Skin epidermis (tissue), 12 donors: ENCODE measurements at regions not wholly inside any gene's neighbourhood (a gene's known extent, or its start where the extent isn't known, plus 50 kb on each side); places are given as distances from the start of the nearest gene placed in this dataset.

Experiments
- H3K27ac ChIP-seq, 21 experiments: fragments of 200-600 bp; sonication (generic) in 11 of 21; one replicate each; pipeline ENCODE4 v1.5.0; 2020; ENCODE audit warnings: mild to moderate bottlenecking in 3 of 21, inconsistent platforms in 2 of 21, moderate library complexity in 2 of 21
- H3K4me3 ChIP-seq, 7 experiments: fragments of 200-600 bp; sonication (generic) in 2 of 7; one replicate each; pipeline ENCODE4 v1.5.0; 2020; ENCODE audit warnings: inconsistent platforms in 2 of 7, mild to moderate bottlenecking in 2 of 7, moderate library complexity in 1 of 7

- peak overlapping the region in 3 of 21 experiments; percentile 28 to 65 (median 51) for H3K27ac ChIP-seq
Observed at GRCh38 chr17:77492446-77493237, 351.9 kb downstream of the SEC14L1 start.

GRCh38 chr17:77493238-77493820 lies 352.6 kb downstream of the SEC14L1 start:
- H3K27ac ChIP-seq: peak overlapping the region in 1 of 21 experiments; percentile 51
- no peak overlapping the region for H3K4me3 ChIP-seq

More at GRCh38 chr17:77492446-77493237, 351.9 kb downstream of the SEC14L1 start:
- H3K4me3 ChIP-seq: no peak overlapping the region

GRCh38 chr17:77493901-77494663 lies 353.3 kb downstream of the SEC14L1 start:
- Histone ChIP-seq H3K4me3 (no peak overlapping the region), H3K27ac (peak overlapping the region in 4 of 21 experiments; percentile 10 to 25 (median 16))

GRCh38 chr17:77494664-77495435 lies 354.1 kb downstream of the SEC14L1 start:
- Histone ChIP-seq H3K4me3 (no peak overlapping the region), H3K27ac (peak overlapping the region in 3 of 21 experiments; percentile 13 to 25 (median 20))

- H3K27ac ChIP-seq: no peak overlapping the region
Observed at GRCh38 chr17:77495575-77495974, 354.8 kb downstream of the SEC14L1 start.

GRCh38 chr17:77496401-77496801 lies 355.6 kb downstream of the SEC14L1 start:
- no peak overlapping the region for H3K27ac ChIP-seq
- no peak overlapping the region for H3K4me3 ChIP-seq

More at GRCh38 chr17:77495575-77495974, 354.8 kb downstream of the SEC14L1 start:
- no peak overlapping the region for H3K4me3 ChIP-seq

GRCh38 chr17:77496831-77497577 lies 356.2 kb downstream of the SEC14L1 start:
- peak overlapping the region in 1 of 21 experiments; percentile 4 for H3K27ac ChIP-seq

GRCh38 chr17:77497578-77497934 lies 356.8 kb downstream of the SEC14L1 start:
- Histone ChIP-seq H3K4me3 (no peak overlapping the region), H3K27ac (peak overlapping the region in 1 of 21 experiments; percentile 4)

More at GRCh38 chr17:77496831-77497577, 356.2 kb downstream of the SEC14L1 start:
- no peak overlapping the region for H3K4me3 ChIP-seq

- peak overlapping the region in 1 of 21 experiments; percentile 37 for H3K27ac ChIP-seq
Observed at GRCh38 chr17:77498091-77498741, 357.4 kb downstream of the SEC14L1 start.

GRCh38 chr17:77498791-77499698 lies 358.3 kb downstream of the SEC14L1 start:
- Histone ChIP-seq H3K4me3 (no peak overlapping the region), H3K27ac (no peak overlapping the region)

More at GRCh38 chr17:77498091-77498741, 357.4 kb downstream of the SEC14L1 start:
- H3K4me3 ChIP-seq: no peak overlapping the region

- H3K27ac ChIP-seq: no peak overlapping the region
Observed at GRCh38 chr17:77499699-77500435, 359.1 kb downstream of the SEC14L1 start.

GRCh38 chr17:77501101-77501566 lies 360.4 kb downstream of the SEC14L1 start:
- Histone ChIP-seq H3K4me3 (no peak overlapping the region), H3K27ac (no peak overlapping the region)

More at GRCh38 chr17:77499699-77500435, 359.1 kb downstream of the SEC14L1 start:
- H3K4me3 ChIP-seq: no peak overlapping the region

- H3K27ac ChIP-seq: no peak overlapping the region
- H3K4me3 ChIP-seq: no peak overlapping the region
Observed at GRCh38 chr17:77501751-77502625, 361.2 kb downstream of the SEC14L1 start.

- Histone ChIP-seq H3K27ac (no peak overlapping the region), H3K4me3 (no peak overlapping the region)
Observed at GRCh38 chr17:77502626-77503292, 362.0 kb downstream of the SEC14L1 start.

- Histone ChIP-seq H3K27ac (no peak overlapping the region), H3K4me3 (no peak overlapping the region)
Observed at GRCh38 chr17:77503293-77503655, 362.5 kb downstream of the SEC14L1 start.
